ENCODE measurements at regions not wholly inside any gene's neighbourhood (a gene's known extent, or its start where the extent isn't known, plus 50 kb on each side); places are given as distances from the start of the nearest gene placed in this dataset.

GRCh38 chr5:174231956-174232487 lies 186.5 kb downstream of the NSG2 start:
- Histone ChIP-seq H3K36me3 (no peaks in the 10 kb centered on the region), H3K4me1 (no peaks in the 10 kb centered on the region), H3K4me3 (no peak overlapping the region), H3K27me3 (no peaks in the 10 kb centered on the region), H3K27ac (no peak overlapping the region), H3K9me3 (no peaks in the 10 kb centered on the region)
- no peak for DNase-seq (ENCODE audit: low spot score in 2 of 2)
- TF ChIP-seq EP300 (IDR thresholded peaks at IDR 0.05), result no peak
- TF ChIP-seq POLR2A (IDR thresholded peaks at IDR 0.05), result no peak
- TF ChIP-seq, protein P1, sequence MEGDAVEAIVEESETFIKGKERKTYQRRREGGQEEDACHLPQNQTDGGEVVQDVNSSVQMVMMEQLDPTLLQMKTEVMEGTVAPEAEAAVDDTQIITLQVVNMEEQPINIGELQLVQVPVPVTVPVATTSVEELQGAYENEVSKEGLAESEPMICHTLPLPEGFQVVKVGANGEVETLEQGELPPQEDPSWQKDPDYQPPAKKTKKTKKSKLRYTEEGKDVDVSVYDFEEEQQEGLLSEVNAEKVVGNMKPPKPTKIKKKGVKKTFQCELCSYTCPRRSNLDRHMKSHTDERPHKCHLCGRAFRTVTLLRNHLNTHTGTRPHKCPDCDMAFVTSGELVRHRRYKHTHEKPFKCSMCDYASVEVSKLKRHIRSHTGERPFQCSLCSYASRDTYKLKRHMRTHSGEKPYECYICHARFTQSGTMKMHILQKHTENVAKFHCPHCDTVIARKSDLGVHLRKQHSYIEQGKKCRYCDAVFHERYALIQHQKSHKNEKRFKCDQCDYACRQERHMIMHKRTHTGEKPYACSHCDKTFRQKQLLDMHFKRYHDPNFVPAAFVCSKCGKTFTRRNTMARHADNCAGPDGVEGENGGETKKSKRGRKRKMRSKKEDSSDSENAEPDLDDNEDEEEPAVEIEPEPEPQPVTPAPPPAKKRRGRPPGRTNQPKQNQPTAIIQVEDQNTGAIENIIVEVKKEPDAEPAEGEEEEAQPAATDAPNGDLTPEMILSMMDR (IDR thresholded peaks at IDR 0.05), result no peak
- WGBS, 2 donors, result 34 to 35% methylated on average over 7 of the region's 7 CpGs

- no peak for DNase-seq (ENCODE audit: low spot score in 2 of 2)
- 58 to 89% methylated on average over 7 to 8 of the region's 8 CpGs for WGBS, 2 donors
Observed at GRCh38 chr5:174234388-174234787, 188.9 kb downstream of the NSG2 start.

GRCh38 chr5:174235221-174236011 lies 189.9 kb downstream of the NSG2 start:
- no peak for DNase-seq (ENCODE audit: low spot score in 2 of 2)
- no peak for TF ChIP-seq POLR2A (IDR thresholded peaks at IDR 0.05)
- TF ChIP-seq EP300 (IDR thresholded peaks at IDR 0.05), result no peak
- TF ChIP-seq, protein P1 (IDR thresholded peaks at IDR 0.05), result no peak
- WGBS, 2 donors, result 52 to 63% methylated on average over 12 of the region's 12 CpGs
- Histone ChIP-seq H3K9me3 (peaks cover 0 to 13% (median 0%) of the 10 kb centered on the region in 4 donors), H3K27ac (no peak overlapping the region), H3K36me3 (no peaks in the 10 kb centered on the region), H3K4me3 (no peak overlapping the region), H3K4me1 (no peaks in the 10 kb centered on the region), H3K27me3 (no peaks in the 10 kb centered on the region)

More at GRCh38 chr5:174234388-174234787, 188.9 kb downstream of the NSG2 start:
- Histone ChIP-seq H3K4me3 (no peak overlapping the region), H3K4me1 (no peaks in the 10 kb centered on the region), H3K36me3 (no peaks in the 10 kb centered on the region), H3K27ac (no peak overlapping the region), H3K9me3 (peaks cover 0 to 4% (median 0%) of the 10 kb centered on the region in 4 donors), H3K27me3 (no peaks in the 10 kb centered on the region)
- TF ChIP-seq, protein P1 (IDR thresholded peaks at IDR 0.05), result no peak
- TF ChIP-seq POLR2A (IDR thresholded peaks at IDR 0.05) (no peak), EP300 (IDR thresholded peaks at IDR 0.05) (no peak)

DNA sequence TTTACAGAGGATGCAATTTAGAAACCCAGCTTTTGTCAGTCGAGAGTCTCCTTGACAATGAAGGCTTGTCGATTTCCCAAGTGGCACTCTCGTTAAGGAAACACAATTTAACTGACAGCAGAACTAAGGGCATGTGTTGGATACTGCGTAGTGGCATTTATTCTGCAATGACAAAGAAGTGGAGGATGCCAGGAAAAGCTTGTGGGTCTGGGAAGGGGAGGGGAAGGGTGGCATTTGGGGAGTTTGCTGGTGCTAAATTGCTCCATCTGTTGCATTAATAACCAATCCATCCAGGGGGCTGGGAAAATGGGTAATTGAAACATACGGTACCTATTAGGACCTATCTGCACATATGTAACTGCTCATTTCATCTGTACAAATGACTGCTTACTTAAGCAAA lies 190.6 kb downstream of the NSG2 start:
- Histone ChIP-seq H3K4me3 (no peak overlapping the region), H3K9me3 (peaks cover 0 to 13% (median 0%) of the 10 kb centered on the region in 4 donors), H3K4me1 (no peaks in the 10 kb centered on the region), H3K36me3 (no peaks in the 10 kb centered on the region), H3K27ac (no peak overlapping the region), H3K27me3 (no peaks in the 10 kb centered on the region)
- 24% methylated on average over 5 of the region's 5 CpGs for WGBS, 2 donors
- no peak for TF ChIP-seq EP300 (IDR thresholded peaks at IDR 0.05)
- DNase-seq (ENCODE audit: low spot score in 2 of 2), result no peak

- no peak for DNase-seq (ENCODE audit: low spot score in 2 of 2)
- no peaks in the 10 kb centered on the region for H3K36me3 ChIP-seq
- H3K4me1 ChIP-seq, result no peaks in the 10 kb centered on the region
- H3K4me3 ChIP-seq, result no peak overlapping the region
- H3K9me3 ChIP-seq, result peaks cover 0 to 13% (median 0%) of the 10 kb centered on the region in 4 donors
- no peaks in the 10 kb centered on the region for H3K27me3 ChIP-seq
- no peak for TF ChIP-seq EP300 (IDR thresholded peaks at IDR 0.05)
- TF ChIP-seq, protein P1 (IDR thresholded peaks at IDR 0.05), result no peak
- no peak for TF ChIP-seq POLR2A (IDR thresholded peaks at IDR 0.05)
- WGBS, 2 donors, result 53 to 79% methylated on average over 4 of the region's 4 CpGs
- no peak overlapping the region for H3K27ac ChIP-seq
Observed at GRCh38 chr5:174239718-174240117, 194.2 kb downstream of the NSG2 start.

Data from tibial nerve (tissue), 4 donors.